Stimulated activated CD8-positive, alpha-beta memory T cell treated with anti-CD3 and anti-CD28 coated beads, Interleukin-7, amount 100 ng/mL, for 24 hours (primary cell): ENCODE measurements at regions not wholly inside any gene's neighbourhood (a gene's known extent, or its start where the extent isn't known, plus 50 kb on each side); places are given as distances from the start of the nearest gene placed in this dataset.
"Not testable (repeated sequence)": the region's sequence is repeated elsewhere in the genome, so short reads cannot be mapped to it uniquely, and the experiment has no call there.

Experiments used
- DNase-seq: peaks from one replicate; pipeline ENCODE4 v3.0.0-alpha.2; 2020; ENCODE audit warnings: low read depth

- no peak for DNase-seq
These were observed 1160.9 kb upstream of the TMEM132C start for GRCh38 chr12:127106041-127106440.

- no peak for DNase-seq
These were observed 1160.3 kb upstream of the TMEM132C start for GRCh38 chr12:127106697-127107096.

DNA sequence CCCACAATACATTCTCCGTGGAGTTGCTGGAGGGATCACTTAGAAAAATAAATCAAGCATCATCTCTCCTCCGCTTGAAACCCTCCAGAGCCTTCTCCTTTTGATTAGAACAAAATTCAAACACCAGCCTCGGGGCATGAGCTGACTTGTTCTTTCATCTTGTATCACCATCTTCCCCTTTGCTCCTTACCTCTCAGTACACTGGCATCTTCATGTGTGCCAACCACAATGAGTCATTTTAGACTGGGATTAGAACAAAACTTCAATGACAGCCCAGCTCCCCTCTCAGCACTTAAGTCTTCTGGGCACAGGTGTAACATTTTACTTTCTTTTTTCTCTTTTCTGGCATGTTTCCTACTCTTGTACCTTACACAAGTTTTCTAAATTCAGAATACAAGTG is 1159.2 kb upstream of the TMEM132C start:
- no peak for DNase-seq

DNA sequence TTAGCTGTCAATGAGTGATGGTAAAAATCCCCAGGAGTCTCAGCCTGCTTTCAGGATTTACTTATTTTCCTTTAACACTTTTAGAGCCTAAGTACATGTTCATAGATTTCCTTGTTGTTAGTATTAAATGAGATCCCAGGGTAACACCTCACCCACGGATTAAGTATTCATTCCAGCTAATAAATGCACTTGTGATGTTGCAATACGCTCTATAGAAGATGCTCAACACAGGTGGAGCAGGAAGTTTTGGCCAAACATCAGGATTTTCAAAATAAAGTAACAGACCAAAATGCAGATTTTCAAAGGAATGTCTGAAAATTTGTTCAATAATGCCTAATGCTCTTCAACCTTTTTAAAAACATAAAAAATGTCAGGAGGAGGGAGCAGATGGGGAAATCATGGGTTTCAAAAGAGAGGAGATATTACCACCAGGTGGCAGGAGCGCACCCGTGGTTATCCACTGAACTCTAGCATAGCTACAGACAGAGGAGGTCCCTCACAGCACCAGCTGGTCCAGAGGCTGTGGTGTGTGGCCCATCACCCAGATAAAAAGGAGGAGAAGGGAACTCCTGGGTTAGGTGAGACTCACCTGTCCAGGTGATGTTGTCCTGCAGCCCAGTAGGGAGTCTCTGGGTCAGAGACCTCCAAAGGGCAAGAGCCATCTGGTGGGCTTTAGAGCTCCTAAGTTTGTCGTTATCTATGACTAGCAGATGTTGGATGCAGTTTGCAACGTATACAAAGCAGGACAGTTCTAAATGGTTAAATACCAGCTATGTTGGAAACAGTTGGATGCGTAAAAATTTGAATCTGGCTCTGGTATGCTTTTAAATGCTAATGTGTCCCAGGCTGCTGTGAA is 1158.4 kb upstream of the TMEM132C start:
- DNase-seq = peak; percentile 13

- no peak for DNase-seq
These were observed 1153.0 kb upstream of the TMEM132C start for GRCh38 chr12:127113945-127114344.

- DNase-seq = no peak
These were observed 1151.4 kb upstream of the TMEM132C start for GRCh38 chr12:127115468-127116035.

DNA sequence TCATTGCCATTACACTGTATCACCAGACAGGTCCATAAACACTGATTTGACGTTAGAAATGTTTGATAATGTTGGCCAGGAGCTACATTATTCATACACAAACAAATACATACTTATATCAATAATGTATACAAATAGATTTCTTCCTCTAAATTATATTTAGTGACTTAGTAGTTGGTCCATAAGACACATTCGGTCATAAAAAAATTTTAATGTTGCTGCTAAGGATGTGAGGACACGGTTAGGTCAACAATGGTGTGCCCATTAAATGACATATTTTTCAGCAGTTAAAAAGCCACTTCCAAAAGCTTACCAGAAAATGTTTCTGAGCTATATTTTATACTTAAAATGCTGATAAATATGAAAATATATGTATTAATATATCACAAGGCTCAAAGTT is 1148.7 kb upstream of the TMEM132C start:
- DNase-seq = no peak

DNA sequence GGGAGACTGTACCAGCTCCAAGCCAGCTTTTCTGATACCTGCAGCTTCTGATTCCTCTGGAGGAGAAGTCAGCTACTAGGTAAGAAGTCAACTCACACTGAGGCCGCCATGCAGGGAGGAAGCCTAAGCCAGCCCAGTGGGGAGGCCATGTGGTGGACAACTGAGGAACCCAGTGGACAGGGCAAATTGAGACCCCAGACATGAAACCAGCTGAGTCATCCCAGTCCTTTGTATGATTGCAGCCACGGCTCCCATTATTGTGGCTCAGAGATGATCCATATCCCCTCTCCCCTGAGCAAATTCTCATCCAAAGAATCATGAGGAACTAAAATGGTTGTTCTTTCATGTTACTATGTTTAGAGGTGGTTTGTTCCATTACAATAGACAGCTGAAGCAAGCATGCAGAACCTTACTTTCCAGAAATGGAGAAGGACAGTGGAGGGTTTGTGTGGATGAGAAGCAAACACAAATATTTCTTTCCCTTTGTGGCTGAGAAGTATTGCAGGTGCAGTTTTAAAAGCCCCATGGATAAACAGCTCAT is 1147.3 kb upstream of the TMEM132C start:
- no peak for DNase-seq

DNA sequence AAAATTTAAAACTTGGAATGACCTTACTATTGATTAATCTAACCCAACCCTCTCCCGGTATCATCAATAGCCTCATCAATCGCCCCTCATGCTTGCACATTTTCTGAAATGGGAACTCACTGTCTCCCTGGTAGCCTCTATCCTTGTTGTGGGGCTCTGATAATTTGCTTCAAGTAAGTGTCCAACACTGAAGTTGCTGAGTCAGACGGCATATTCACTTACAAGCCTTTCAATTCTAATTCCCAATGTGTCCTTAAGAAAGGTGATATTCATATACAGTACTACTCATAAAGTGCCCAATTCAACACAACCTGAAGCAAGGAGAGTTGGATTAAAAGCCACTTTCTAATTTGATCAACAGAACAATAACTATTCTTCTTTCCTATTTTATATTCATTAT is 1146.1 kb upstream of the TMEM132C start:
- DNase-seq = no peak

DNA sequence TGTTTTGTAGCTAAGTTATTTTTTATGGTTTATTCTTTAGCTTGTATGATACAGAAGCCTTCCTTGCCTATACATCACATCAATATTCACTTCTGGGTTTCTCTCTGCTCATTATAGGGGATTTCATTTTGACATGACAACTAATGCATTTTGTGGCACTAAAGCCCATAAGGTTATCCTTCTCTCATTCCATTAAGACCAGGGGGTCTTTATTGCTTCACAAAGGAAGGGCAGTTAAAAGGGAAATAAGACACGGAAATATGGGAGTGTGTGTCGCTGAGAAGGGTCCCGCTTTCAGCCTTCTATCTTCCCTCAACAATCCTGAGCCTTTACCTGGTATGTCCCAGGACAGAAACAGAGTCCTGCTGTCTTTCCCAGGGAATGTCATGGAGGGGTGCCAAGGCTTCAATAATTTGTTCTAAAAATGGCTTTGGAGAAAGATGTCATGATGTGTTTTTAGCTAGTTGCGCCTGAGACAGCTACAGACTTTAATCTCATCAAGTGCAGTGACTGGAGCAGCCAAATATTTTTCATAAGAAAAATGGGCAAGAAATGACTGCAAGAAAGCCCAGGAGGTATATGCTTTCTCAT is 1145.4 kb upstream of the TMEM132C start:
- no peak for DNase-seq

DNA sequence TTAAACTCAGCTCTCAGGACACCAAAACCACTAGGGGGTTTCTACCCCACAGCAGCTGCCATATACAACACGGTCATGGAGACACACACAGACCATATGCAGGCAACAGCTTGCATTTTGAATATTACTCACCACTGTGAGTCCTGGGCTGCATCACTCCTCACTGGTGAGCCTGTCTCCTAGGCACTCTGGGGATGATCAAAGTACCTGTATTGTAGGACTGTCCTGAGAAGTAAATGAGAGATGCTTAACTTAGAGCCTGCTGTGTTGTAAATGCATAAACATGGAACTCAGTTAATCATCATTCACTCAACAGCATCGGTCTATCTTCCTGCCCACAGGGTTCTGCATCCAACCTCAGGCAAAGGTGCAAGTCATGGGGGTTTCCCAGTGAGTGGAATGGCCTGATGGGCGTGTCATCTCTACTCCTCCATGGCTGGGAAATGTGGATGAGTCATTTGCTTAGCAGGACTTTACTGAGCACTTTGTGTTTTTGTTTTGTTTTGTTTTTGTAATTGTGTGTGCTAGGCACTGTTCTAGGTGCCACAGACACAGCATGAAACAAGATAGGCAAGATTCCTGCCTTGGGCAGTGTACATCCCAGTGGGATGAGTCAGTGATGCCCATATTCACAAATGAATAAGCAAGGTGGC is 1141.2 kb upstream of the TMEM132C start:
- DNase-seq = no peak

DNA sequence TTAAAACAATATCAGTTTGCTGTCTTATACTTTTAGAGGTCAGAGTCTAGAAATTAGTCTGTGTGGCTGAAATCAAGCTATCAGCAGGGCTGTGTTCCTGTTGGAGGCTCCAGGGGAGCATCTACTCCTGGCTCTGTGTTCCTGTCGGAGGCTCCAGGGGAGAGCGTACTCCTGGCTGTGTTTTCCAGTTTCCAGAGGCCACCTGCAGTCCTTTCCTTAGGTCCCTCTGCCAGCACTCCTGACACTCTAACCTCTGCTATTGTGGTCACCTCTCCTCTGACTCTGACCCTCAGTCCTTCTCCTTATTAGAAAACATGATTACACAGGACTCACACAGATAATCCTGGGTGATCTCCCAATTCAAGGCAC is 1140.7 kb upstream of the TMEM132C start:
- DNase-seq = no peak

- no peak for DNase-seq
These were observed 1139.1 kb upstream of the TMEM132C start for GRCh38 chr12:127127897-127128296.

DNA sequence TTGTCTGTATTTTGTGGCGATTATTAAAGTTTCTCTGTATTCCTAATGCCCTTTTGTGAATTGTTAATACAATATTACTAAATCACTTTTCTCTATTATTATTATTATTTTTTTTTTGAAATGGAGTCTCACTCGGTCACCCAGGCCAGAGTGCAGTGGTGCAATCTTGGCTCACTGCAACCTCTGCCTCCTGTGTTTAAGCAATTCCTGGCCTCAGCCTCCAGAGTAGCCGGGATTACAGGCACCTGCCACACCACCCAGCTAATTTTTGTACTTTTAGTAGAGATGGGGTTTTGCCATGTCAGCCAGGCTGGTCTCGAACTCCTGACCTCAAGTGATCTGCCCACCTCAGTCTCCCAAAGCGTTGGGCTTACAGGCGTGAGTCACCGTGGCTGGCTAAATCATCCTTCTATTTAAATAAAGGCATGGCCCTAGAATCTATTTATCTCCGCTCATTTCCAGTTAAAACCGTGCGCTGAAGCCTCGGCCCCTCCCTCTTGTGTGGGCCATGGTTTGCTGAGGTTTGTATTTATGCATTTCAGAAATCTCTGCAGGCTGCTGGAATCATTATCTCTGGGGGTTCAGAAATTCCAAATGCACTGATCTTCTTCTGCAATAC is 1136.4 kb upstream of the TMEM132C start:
- DNase-seq = no peak

DNA sequence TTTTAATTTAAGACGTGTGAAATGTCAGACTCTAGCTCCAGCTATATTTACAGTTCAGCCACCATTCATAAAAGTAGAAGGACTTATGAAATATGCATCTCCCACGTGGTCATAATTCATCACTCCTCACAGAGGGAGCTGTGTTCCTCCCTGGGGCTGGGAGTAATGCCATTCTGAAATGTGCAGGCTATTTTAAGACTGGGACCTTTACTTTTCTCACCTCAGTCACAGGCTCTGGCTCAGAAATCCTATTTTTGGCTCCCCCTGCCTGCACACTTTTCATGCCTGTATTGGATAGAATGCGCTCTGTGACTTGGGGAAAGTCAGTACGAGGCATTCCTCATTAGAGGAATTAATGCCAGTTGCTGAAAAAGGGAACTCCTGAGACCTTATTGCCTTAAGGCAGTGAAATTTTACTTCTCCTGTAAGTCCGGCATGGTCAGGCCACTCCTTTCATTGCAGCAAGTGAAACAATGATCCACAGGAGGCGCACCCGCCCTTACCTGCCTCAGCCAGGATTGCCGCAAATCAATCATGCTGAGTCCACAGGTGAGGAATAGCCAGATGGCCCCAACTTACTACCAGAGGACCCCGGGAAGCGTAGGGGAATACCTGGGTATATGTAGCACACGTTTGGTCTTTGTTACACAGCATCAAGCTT is 1133.2 kb upstream of the TMEM132C start:
- DNase-seq = no peak

DNA sequence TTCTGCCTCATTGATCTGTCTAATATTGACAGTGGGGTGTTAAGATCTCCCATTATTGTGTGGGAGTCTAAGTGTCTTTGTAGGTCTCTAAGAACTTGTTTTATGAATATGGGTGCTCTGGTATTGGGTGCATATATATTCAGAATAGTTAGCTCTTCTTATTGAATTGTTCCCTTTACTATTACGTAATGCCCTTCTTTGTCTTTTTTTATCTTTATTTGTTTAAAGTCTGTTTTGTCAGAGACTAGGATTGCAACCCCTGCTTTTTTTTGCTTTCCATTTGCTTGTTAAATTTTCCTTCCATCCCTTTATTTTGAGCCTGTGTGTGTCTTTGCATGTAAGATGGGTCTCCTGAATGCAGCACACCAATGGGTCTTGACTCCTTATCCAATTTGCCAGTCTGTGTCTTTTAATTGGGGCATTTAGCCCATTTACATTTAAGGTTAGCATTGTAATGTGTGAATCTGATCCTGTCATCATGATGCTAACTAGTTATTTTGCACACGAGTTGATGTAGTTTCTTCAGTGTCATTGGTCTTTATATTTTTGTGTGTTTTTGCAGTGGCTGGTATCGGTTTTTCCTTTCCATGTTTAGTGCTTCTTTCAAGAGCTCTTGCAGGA is 1126.0 kb upstream of the TMEM132C start:
- DNase-seq = not testable (repeated sequence)

GRCh38 chr12:127143020-127143419 is 1124.0 kb upstream of the TMEM132C start:
- DNase-seq = no peak

DNA sequence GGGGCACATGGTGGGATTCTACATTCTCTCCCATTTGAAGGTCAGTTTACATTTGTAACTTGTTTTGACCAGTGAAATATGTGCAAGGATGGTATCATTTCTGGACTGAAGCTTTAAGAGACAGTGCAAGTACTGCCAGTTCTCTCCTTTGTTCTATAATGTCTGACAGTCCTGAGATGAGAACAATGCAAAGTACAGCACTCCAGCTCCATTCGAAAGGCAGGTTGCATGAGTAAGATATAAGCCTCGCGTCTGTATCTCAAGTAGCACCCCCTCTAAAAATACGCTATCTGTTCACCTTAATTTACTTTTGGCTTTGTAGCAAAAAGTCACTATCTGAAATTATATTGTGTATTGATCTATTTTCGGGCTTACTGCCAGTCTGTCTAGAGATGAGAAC is 1122.2 kb upstream of the TMEM132C start:
- no peak for DNase-seq

- DNase-seq = no peak
These were observed 1121.6 kb upstream of the TMEM132C start for GRCh38 chr12:127145241-127145928.

DNA sequence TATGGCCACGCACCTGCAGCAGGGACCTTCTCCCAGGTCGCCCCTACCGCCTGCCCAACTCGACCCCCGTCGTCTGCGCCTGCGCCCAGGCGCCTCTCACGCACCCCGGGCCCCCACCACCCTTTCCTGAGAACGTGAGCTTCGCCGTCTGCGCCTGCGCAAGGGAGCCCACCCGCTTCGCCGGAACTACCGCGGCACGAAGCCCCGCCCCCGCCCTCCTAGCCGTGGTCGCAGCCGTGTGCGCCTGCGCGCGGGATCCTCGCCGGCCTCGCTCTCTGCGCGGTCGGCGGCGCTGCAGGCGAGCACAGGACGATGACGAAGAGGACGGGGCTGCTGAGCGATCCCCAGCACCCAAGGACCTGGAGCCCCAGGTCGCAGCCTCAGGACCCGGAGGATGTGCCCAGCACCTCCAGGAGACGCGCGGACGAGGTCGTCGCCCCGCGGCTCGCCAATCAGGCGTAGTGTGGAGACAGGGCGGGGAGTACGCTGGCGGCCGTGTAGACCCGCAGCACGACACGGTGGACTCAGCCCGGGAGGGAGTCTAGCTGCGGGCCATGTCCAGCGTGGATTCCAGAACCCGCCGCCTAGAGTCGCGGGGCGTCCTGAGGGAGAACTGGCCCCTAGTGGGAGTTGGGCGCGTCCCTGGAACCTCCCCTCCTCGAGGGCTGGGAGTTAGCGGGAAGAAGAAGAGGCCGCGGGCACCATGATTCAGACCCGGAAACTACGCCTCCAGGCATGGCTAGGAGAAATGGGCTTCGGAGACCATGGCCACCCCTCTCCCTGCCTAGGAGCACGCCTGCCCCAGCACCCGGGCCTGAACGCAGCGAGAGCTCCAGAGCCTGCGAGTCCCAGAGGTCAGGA is 1120.8 kb upstream of the TMEM132C start:
- peak; percentile 44 for DNase-seq
